ENCODE measurements at regions not wholly inside any gene's neighbourhood (a gene's known extent, or its start where the extent isn't known, plus 50 kb on each side); places are given as distances from the start of the nearest gene placed in this dataset.

DNA sequence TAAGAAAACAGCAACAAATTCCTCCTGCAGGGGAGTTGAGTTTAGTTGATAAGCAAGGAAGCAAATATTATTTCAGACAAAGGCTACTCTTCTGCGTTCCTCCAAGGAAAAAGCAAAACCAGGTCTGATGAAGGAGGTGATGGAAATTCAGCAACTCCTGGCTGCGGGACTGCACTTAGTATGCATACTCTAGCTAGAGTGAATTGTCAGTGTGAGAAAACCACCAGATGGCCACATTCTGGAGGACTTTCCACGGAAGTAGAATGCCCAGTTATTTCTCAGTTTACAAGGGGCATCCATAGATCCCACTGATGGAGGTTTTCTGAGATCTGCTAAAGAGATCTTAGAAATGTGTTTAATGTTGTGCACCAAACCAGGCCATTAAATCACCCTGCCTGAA is 338.6 kb upstream of the PUDP start:
- H2AFZ ChIP-seq (ENCODE audit: control insufficient read depth, low read length), result no peak overlapping the region
- no peaks in the 10 kb centered on the region for H3K4me1 ChIP-seq (ENCODE audit: control insufficient read depth, extremely low read depth, insufficient read depth, low read length)
- no peak overlapping the region for H3K27ac ChIP-seq (ENCODE audit: control insufficient read depth, insufficient read depth, low read length)
- H3K9ac ChIP-seq (ENCODE audit: control insufficient read depth, extremely low read depth, insufficient read depth, low read length), result no peak overlapping the region
- H3K9me1 ChIP-seq (ENCODE audit: control insufficient read depth, extremely low read depth, insufficient read depth, low read length), result no peaks in the 10 kb centered on the region
- TF ChIP-seq CTCF (optimal IDR thresholded peaks at IDR 0.05 in 1 of 3, IDR thresholded peaks at IDR 0.05 in 1 of 3, conservative IDR thresholded peaks at IDR 0.05 in 1 of 3; ENCODE audit: extremely low read depth in 1 of 3, insufficient read depth in 2 of 3, low read length in 3 of 3) (no peak), EZH2 (IDR thresholded peaks at IDR 0.05; ENCODE audit: low read length) (no peak)
- H3K27me3 ChIP-seq (ENCODE audit: control insufficient read depth, extremely low read depth, insufficient read depth, low read length), result no peaks in the 10 kb centered on the region
- FAIRE-seq (no peak), DNase-seq (ENCODE audit: low read depth, low spot score) (no peak)
- H3K36me3 ChIP-seq (ENCODE audit: control insufficient read depth in 2 of 2, extremely low read depth in 1 of 2, insufficient read depth in 2 of 2, low read length in 2 of 2), result no peaks in the 10 kb centered on the region
- H3K9me3 ChIP-seq (ENCODE audit: control insufficient read depth, low read depth, low read length), result no peaks in the 10 kb centered on the region
- H3K79me2 ChIP-seq (ENCODE audit: control insufficient read depth, insufficient read depth, low read length), result no peaks in the 10 kb centered on the region
- no peaks in the 10 kb centered on the region for H4K20me1 ChIP-seq (ENCODE audit: control insufficient read depth, extremely low read depth, insufficient read depth, low read length)
- H3K4me3 ChIP-seq (ENCODE audit: control insufficient read depth in 2 of 3, extremely low read depth in 1 of 3, insufficient read depth in 2 of 3, low read depth in 1 of 3, low read length in 3 of 3), result no peak overlapping the region
- dilution Hi-C loops (cut with MboI; ENCODE audit: extremely low pct_ligation_motif_present, low sequenced_read_pairs), result no loop called here
- no peak overlapping the region for H3K4me2 ChIP-seq (ENCODE audit: control insufficient read depth, extremely low read depth, insufficient read depth, low read depth, low read length)

DNA sequence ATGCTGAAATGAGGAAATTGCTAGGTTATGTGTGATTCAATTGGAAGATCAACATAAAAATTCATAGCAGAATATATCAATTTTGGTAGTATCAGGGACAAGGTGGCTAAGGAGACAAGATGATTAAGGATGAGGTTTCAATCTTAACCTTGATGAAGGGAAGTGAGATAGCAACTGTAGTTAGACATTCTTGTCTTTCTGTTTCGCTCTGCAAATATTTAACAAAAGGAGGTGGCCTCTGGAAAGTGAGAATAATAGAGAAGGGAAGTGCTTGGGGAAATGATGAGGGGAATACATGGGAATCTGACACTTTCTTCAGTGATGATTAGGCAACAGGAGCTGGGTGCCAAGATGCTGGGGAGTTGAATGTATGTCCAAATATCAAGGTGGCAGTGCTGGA is 337.1 kb upstream of the PUDP start:
- Histone ChIP-seq H3K27me3 (ENCODE audit: control insufficient read depth, extremely low read depth, insufficient read depth, low read length) (no peaks in the 10 kb centered on the region), H3K36me3 (ENCODE audit: control insufficient read depth in 2 of 2, extremely low read depth in 1 of 2, insufficient read depth in 2 of 2, low read length in 2 of 2) (no peaks in the 10 kb centered on the region), H3K27ac (ENCODE audit: control insufficient read depth, insufficient read depth, low read length) (no peak overlapping the region), H3K9me1 (ENCODE audit: control insufficient read depth, extremely low read depth, insufficient read depth, low read length) (no peaks in the 10 kb centered on the region), H3K4me3 (ENCODE audit: control insufficient read depth in 2 of 3, extremely low read depth in 1 of 3, insufficient read depth in 2 of 3, low read depth in 1 of 3, low read length in 3 of 3) (no peak overlapping the region), H3K4me2 (ENCODE audit: control insufficient read depth, extremely low read depth, insufficient read depth, low read depth, low read length) (no peak overlapping the region), H3K9ac (ENCODE audit: control insufficient read depth, extremely low read depth, insufficient read depth, low read length) (no peak overlapping the region), H3K79me2 (ENCODE audit: control insufficient read depth, insufficient read depth, low read length) (no peaks in the 10 kb centered on the region), H4K20me1 (ENCODE audit: control insufficient read depth, extremely low read depth, insufficient read depth, low read length) (no peaks in the 10 kb centered on the region), H2AFZ (ENCODE audit: control insufficient read depth, low read length) (no peak overlapping the region), H3K9me3 (ENCODE audit: control insufficient read depth, low read depth, low read length) (no peaks in the 10 kb centered on the region), H3K4me1 (ENCODE audit: control insufficient read depth, extremely low read depth, insufficient read depth, low read length) (no peaks in the 10 kb centered on the region)
- dilution Hi-C loops (cut with MboI; ENCODE audit: extremely low pct_ligation_motif_present, low sequenced_read_pairs), result no loop called here
- no peak for FAIRE-seq
- DNase-seq (ENCODE audit: low read depth, low spot score), result no peak
- TF ChIP-seq CTCF (optimal IDR thresholded peaks at IDR 0.05 in 1 of 3, IDR thresholded peaks at IDR 0.05 in 1 of 3, conservative IDR thresholded peaks at IDR 0.05 in 1 of 3; ENCODE audit: extremely low read depth in 1 of 3, insufficient read depth in 2 of 3, low read length in 3 of 3), result no peak
- no peak for TF ChIP-seq EZH2 (IDR thresholded peaks at IDR 0.05; ENCODE audit: low read length)

Measured in keratinocyte (primary cell).